NCI-H774 (cell line): ENCODE measurements at regions not wholly inside any gene's neighbourhood (a gene's known extent, or its start where the extent isn't known, plus 50 kb on each side); places are given as distances from the start of the nearest gene placed in this dataset.

Experiments
- DNase-seq: peaks from one replicate; lab custom pipeline; 2025; lab: John Stamatoyannopoulos, UW

DNA sequence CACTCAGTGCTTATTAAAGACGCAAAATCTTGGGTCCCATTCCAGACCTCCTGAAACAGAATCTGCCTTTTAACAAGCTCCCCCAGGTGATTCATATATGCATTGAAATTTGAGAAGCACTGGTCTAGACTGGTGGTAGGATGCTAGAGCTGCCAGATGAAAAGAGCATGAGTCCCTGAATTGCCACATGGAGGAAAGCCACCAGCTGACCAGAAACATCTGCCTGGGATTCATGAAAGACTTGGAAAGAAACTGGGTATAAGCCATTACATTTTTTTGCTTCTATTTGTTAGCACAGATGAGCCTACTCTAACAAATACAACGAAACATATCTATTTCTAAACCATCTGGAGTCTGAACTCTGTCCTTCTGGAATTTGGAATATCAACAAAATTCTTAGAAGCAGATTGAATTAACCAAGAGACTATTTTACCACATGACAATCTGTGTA is 228.9 kb downstream of the RBM43 start:
- no peak for DNase-seq

DNA sequence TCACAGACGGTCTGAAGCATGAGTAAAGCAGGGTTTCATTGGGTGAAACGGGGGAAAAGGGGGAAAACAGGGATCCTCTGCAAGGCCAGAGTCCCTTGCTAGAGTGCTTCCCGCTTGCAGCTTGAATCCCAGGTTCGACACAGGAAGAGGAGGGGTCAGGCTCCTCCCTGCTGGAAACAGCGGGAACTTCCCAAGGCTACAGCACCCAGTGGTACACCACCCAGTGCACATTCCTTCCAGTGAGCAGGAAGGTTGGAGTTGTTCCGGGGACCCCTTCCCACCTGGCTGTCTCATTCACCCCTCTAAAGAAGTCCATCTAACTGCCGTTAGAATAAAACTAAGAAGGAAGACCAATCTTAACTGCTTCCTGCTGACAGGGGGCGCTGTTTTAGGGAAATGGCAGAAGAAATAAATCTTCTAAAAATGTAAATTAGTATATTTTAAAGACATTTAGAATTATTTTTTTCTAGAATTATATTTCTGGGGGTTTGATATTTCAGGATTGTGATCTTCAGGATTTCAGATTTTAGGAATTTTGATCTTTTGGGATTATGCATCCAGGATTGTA is 230.9 kb downstream of the RBM43 start:
- no peak for DNase-seq

DNA sequence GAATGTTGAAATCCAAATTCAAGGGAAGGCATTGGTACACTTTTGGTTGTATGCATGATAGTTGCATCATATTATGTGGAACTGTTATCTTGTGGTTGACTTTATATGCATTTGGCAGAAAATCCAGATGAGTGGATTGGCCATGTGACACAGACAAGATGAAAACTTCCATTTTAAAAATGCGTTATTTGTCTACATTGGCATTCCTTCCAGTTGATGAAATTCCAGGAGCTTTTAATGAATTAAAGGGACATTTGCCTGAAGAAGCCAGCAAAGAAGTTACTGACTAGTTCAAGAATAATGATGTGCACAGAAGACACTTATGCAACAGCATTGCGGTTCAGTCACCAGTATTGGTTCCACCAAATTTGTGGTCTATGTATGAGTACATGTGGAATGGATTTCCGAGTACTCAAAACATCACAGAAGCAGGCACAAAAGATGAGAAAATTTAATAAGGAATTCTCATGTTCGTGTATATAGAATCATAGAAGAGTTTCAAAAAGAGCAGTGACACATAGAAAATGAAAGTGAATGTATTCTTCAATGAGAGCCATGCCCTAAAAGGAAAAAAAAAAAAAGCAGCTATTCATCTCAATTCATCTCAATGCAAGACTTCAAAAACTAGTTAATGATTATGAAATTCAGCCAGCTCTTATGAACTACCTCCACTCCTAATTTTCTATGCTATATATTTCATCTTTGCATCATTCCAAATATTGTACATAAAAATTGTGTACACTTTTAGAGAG is 232.1 kb downstream of the RBM43 start:
- DNase-seq, result no peak

DNA sequence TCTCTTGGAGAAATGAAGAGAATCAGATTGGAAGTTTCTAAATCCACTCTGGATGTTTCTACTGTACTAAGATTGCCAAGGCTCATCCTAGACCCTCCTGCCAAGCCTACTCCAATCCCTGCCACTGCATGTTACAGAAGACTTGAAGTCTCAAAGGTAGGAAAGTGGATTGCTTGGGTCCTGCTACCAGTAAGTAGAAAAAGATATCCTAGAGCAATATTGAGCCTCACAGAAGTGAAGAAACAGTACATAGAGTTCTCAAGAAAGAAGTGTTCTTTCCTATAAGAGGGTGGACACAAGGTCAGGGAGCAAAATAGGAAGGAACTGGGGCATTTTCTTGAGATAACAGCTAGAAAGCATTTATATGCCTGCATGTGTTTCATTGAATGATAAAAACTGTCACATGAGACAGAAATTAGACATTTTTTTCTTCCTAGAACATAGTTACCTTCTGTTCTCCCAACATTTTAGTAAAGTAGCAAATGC is 232.9 kb downstream of the RBM43 start:
- DNase-seq, result no peak

DNA sequence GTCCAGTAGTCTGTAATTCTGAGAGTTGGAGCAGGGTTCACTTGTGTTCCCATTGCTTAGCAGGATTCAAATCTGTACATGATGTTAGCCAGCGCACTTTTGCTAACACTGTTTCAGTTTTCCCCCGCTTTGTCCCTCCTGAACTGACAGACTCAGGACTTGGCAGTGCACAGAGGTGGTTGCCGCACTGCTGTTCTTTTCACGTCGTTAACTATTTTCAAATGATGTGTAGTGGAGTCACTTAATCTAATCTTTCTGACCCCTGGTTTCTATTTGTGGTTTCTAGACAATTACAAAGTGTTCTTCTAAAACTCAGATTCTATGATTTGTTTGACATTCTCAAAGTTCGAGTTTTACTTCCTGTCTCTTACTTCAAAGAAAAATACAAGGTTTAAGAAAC is 234.5 kb downstream of the RBM43 start:
- no peak for DNase-seq

DNA sequence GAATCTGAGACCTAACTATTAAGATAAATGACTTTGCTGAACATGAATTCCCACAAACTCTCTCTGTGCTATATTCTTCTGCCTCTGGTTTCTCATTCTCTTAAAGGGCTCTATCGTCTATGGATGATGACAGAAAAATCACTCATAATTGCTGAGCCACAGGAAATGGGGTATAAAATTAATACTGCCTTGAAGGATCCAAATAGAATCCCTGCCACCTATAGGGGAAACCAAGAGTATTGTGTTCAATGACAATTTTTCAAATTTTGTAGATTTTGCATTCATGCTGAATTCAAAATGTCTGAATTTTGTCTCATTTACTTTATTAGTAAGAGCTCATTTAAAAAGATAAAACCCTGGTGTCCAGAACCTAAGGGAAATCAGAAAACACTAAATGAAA is 235.8 kb downstream of the RBM43 start:
- no peak for DNase-seq

DNA sequence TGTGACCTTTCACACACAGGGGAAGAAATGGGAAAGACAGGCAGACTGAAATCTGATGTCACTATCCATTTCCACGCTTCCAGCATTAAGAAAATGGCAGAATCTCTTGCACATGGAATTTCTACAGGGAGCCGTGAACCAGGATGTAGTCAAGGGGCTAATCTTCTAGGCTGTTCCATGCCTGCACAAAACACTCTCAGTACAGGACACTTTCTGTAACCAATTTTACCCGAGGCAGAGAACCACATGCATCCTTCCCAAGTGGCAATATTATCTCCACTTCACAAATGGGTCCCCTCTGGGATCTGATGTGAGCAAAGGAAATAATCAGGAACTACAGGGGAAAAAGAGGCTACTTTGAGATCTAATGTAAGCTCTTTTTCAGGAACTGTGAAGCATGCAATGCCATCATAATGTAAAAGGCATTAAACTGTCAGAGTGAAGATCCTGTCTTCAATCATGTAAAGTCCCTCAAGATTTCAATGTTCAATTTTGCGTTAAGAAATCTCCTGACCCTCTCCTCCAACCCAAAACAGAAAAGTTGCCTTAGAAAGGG is 236.9 kb downstream of the RBM43 start:
- no peak for DNase-seq

DNA sequence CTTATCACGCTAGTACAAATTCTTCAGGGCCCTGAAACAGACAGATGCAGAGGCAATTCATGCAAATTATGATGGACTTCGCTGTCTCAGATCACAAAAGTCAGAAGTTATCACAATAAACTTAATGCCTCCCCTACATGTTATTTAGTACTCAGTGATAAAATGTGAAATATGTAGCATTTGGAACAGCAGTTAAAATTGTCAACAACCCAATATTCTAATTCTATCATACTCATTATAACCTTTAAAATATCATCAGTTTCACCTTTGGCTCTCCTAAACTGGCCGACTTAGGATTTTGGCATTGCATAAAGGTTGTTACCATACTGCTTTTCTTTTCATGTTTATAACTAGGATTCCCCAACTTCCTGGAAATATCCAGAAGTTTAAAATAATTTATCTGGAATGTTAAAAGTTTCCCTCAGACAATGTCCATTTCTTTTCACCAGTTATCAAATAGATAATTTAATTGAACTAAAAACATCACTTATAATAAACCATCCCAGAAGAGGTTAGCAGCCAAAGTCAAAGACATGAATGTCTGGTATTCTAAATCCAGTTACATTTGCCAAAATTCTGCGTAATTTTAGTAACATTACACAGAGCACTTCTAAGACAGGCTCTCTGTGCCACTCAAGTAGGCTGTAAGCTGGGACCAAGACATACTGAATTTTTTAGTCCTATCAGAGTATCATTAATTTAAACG is 239.8 kb downstream of the RBM43 start:
- DNase-seq, result no peak

DNA sequence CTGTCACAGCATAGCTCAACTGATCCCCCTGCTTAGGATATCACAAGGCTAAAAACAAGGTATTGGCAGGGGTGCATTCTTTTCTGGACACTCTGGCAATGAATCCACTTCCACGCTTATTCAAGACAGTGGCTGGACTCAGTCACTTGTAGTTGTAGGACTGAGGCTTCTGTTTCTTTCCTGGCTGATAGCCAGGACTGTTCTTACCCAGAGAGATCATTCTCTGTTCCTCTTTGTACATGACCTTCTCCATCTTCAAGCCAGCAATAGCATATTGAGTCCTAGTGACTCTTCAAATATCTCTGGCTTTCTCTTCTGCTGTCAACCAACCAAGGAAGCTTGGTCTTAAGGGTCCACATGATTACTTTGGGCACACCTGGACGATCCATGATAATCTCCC is 241.3 kb downstream of the RBM43 start:
- DNase-seq, result no peak

DNA sequence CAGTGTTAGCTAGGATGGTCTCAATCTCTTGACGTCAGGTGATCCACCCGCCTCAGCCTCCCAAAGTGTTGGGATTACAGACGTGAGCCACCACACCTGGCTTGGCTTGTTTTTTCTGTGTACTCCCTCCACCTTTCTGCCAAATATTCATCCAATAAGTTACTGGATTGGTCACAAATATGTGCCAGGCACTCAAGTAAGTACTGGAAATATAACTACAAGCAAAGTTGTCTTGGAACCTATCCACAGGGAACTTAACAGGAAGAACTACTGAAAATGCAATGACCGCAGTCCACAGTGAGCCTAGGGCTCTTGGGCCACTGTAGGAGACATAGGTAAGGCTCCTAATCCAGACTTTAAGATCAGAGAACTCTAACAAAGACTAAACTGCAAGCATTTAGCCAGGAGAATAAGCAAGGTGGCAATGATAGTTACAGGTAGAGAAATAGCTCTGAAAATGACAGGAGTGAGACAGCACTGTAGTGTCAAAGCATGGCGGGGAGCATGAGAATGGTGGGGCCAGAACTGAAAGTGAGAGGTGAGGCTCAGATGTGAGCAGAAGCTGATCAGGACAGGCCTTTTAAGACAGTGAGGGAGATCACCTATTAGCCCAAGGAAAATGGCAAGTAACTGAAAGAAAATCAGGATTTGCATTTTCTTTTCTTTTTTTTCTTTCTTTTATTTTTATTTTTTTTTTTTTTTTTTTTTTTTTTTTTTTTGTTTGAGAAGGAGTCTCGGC is 252.1 kb downstream of the RBM43 start:
- DNase-seq, result no peak

DNA sequence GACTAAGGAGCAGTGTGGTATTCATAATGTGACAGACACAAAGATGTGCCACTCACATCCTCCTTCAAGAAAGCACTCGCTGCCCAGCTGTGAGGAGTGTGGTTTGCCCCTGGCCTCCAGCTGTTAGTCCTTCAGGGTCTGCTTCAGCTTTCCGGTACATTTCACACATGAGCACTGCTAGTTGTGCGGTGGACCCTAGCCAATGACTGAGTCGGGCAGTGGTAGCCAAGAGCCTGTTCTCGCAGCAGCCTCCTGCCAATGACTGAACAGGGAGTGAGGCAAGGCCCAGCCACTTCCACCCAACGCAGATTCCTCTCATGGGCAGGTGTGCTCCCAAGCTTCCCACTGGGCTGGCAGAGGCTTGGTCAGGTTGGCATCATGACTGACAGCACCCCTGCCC is 254.3 kb downstream of the RBM43 start:
- DNase-seq, result no peak

DNA sequence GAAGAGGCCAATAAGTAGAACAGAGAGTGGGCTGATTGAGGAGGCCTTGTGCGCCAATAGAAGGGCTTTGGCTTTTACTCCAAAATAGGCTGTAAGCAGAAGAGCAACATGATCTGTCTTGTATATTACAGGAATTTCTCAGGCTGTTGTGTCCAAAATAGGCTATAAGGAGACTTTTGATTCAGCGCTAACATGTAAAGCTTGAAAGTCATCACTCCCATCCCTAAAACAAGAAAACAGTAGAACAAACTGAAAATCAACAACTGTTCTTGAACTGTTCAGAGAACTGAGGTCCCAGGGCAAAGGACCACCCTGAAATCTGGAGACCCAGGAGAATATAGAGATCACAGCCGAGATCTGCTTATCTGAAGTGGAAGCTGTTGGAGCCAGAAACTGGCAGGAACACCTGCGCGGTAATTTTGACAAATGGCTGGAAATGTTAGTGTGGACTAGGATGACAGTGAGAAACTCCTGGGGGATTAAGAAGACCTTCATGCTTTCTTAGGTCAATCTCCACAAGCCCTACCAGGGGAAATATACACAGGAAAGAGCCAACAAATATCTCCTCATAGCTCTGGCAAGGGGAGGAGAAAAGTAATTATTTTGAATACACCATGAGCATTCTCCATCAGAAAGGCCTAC is 258.6 kb downstream of the RBM43 start:
- DNase-seq, result no peak

DNA sequence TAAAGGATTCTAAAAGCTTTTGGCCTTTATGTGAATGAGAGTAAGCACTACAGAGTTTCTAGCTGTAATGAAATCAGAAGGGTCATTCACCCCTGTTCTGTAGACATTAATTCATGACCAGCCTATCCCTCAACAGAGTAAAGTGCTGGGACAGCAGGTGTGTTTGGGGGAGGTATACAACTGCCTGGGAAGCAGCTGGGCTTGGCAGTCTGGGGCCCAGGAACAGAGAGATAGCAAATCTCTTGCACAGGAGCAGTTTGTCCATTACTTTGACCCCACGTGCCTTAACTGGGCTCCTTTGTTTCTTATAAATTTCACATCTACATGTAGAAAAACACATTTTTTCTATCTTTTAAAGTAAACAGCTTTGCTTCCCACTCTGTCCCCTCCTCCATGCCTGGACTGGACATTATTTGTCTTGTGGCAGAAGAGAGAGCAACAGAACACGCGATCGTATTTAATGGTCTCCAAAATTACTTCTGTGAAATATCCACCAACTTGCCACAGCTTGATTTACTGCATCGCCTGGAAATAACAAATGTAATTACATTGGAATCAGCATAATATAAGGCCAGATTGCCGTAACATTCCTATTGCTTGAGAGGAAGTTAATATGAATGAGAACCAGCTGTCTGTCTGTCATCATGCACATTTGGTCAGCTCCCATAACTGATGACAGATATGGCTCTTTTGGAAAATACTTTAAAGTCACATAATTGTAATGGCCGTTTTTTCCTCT is 263.8 kb downstream of the RBM43 start:
- DNase-seq, result no peak

DNA sequence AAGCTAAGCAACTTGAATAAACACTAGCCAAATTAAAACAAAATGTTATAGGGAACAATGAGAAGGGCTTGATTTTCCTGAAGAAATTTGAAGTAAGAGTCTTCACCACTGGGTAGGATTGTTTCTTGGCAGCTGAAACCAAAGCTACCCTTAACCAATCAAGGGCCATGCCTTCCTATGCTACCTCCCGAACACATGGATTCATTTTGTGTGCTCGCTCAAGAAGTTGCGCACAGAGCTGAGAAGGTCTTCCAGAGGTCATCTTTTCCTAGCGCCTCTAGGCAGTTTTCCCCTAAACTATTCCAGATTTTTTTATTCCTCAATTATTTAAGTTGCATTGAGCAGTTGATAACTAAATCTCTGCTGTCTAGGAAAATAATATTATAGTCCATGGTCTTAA is 264.6 kb downstream of the RBM43 start:
- DNase-seq, result no peak

DNA sequence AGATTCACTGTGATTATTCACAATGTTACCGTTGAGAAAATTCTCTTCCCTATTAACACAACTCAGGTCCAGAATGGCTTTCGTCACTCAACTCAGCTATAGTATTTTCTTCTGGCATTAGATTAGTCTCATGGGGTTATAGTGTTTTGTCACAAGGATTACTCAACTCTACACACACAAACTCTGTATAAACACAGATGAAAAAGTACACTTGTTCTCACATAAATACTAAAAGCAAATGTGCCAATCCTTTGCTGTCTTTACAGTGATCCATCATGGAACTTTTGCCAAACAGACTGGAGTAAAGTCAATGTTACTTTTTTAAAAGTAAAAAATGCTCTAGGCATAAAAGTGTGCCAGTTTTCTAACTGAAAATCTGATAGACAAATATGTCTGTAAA is 267.6 kb downstream of the RBM43 start:
- DNase-seq, result no peak

DNA sequence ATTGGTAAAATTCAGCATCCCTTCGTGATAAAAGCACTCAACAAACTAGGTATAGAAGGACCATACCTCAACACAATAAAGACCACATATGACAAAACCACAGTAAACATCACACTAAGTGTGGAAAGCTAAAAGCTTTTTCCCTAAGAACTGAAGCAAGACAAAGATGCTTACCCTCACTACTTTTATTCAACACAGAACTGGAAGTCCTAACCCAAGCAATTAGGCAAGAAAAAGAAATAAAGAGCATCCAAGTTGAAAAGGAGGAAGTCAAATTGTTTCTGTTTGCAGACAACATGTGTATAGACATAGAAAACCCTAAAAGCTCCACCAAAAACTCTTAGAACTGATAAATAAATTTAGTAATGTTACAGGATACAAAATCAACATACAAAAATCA is 271.7 kb downstream of the RBM43 start:
- no peak for DNase-seq

DNA sequence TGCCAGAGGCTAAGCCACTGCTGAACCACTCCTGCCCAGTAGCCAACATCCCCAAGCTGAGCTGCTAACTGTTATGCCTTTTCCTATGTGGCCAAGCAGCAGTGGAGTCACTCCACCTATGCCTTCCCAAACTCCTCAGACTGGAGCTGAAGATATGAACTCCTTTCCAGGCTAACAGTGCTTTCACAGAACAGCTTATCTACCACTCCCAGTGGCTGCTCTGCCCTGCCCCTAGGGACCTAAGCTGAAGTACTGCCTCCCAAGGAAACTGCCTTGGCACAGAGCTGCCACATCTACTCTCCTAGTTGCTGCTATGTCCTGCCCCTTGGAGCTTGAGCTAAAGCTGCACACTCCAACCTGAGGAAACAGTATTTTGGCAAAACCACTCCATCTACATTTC is 275.9 kb downstream of the RBM43 start:
- no peak for DNase-seq

DNA sequence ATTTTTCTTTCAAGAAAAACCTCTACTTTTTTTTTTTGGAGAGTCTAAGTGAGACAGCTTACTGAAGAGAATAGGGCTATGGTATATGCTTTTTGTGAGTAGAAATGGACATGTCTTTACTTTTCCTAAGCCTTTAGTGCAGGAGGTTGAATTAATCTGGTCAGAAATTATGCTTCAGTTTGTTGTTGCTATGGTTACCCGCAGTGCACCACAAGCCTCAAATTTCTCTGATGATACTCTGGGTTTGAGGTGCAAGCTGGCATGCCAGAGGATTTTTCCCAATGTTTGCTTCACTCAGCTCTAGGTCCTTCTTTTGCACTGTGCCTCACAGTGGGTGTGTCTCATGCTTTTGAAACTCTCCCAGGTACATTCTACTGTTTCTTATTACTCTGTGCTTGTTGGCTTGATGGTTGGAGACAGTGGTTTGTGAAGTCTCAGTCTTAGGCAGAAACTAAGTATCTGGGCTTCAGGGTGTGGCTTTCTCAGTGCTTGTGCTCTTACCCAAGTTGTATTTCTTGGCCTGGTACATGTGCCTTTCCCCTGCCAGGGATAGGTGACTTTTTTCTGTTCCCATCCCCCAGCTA is 278.3 kb downstream of the RBM43 start:
- no peak for DNase-seq

DNA sequence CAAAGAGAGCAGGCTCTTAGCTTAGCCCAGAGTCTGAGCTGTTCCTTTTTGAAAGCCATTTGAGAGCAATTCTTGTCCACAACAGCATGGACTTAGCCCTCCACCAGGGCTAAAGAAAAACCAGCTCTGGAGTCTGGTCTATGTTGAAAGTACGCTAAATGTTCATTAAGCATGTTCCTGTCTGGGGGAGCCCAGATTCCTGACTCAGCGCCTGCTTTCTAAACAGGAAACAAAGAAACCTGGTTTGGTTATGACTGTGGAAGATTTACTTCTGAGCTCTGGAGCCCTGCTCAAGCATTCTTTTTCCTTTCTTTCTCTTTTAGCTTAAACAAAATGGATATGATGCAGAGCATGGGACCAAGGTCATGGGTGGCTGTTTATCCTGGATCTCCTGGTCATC is 279.8 kb downstream of the RBM43 start:
- no peak for DNase-seq

DNA sequence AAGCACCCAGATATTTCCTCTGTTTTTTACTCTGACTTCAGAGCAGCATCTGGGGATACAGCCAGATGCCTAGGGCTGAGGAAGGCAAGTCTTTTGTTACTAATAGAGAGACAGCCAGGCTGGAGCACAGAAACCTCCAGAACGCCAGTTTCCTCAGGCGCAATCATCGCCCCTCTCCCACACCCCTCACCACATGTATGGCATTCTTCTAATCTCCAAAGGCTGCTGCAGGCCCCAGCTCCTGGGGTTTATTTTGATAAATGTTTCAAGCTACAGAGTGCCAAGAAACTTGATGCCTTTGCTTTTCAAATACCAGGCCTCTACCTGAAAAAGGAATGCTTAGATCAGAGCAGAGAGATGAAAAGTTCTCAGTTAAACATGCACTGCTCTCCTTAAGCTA is 283.6 kb downstream of the RBM43 start:
- no peak for DNase-seq

DNA sequence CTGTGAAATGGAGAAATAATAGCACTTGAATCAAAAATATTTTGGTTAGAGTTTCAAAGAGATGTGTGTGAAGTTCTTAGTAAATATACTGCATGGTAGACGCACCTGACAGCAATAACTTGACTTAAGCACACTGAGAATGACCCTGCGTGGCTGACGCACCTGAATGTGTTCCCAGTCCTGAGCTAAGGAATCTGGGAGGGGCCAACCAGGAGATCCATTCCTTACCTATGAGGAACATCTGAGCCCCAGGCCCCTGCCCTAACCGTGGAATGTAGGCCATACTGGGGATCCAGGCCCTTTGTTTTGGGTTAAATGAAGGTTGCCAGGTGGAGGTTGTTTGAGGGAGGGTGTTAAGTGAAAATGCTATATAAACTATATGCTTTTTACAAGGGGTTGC is 284.4 kb downstream of the RBM43 start:
- DNase-seq, result no peak
